GM19467 (cell line): ENCODE measurements at regions not wholly inside any gene's neighbourhood (a gene's known extent, or its start where the extent isn't known, plus 50 kb on each side); places are given as distances from the start of the nearest gene placed in this dataset.

Experiments used
- ATAC-seq: cut with Tn5 transposase; IDR thresholded peaks from one replicate; pipeline ENCODE4 v1.9.1; 2021; ENCODE audit warnings: mild to moderate bottlenecking, moderate library complexity; ENCODE audit not compliant: unreplicated experiment

GRCh38 chr3:110711130-110711832, 360.3 kb upstream of the NECTIN3 start:
- ATAC-seq, result no peak

- no peak for ATAC-seq
These were observed 359.6 kb upstream of the NECTIN3 start for GRCh38 chr3:110711851-110712516.

- no peak for ATAC-seq
These were observed 344.6 kb upstream of the NECTIN3 start for GRCh38 chr3:110727056-110727455.

- no peak for ATAC-seq
These were observed 340.5 kb upstream of the NECTIN3 start for GRCh38 chr3:110731148-110731547.

GRCh38 chr3:110732420-110732819, 339.2 kb upstream of the NECTIN3 start:
- no peak for ATAC-seq

- no peak for ATAC-seq
These were observed 338.6 kb upstream of the NECTIN3 start for GRCh38 chr3:110733045-110733444.

GRCh38 chr3:110734524-110734923, 337.1 kb upstream of the NECTIN3 start:
- no peak for ATAC-seq

- peak; percentile 95 for ATAC-seq
These were observed 335.3 kb upstream of the NECTIN3 start for GRCh38 chr3:110736332-110736731.

- ATAC-seq, result no peak
These were observed 333.1 kb upstream of the NECTIN3 start for GRCh38 chr3:110738531-110738930.

- no peak for ATAC-seq
These were observed 329.7 kb upstream of the NECTIN3 start for GRCh38 chr3:110741891-110742290.

- peak; percentile 77 for ATAC-seq
These were observed 328.4 kb upstream of the NECTIN3 start for GRCh38 chr3:110743202-110743601.

- no peak for ATAC-seq
These were observed 327.6 kb upstream of the NECTIN3 start for GRCh38 chr3:110743984-110744383.

- no peak for ATAC-seq
These were observed 326.9 kb upstream of the NECTIN3 start for GRCh38 chr3:110744723-110745122.

- ATAC-seq, result no peak
These were observed 322.6 kb upstream of the NECTIN3 start for GRCh38 chr3:110749006-110749405.

GRCh38 chr3:110750201-110750600, 321.4 kb upstream of the NECTIN3 start:
- ATAC-seq, result no peak

- ATAC-seq, result no peak
These were observed 319.3 kb upstream of the NECTIN3 start for GRCh38 chr3:110752307-110752706.

GRCh38 chr3:110753516-110753915, 318.1 kb upstream of the NECTIN3 start:
- no peak for ATAC-seq

- no peak for ATAC-seq
These were observed 317.3 kb upstream of the NECTIN3 start for GRCh38 chr3:110754212-110754916.

- no peak for ATAC-seq
These were observed 316.3 kb upstream of the NECTIN3 start for GRCh38 chr3:110755345-110755744.

GRCh38 chr3:110756705-110757104, 314.9 kb upstream of the NECTIN3 start:
- no peak for ATAC-seq

GRCh38 chr3:110758208-110758607, 313.4 kb upstream of the NECTIN3 start:
- ATAC-seq, result no peak

GRCh38 chr3:110767156-110767555, 304.5 kb upstream of the NECTIN3 start:
- ATAC-seq, result no peak
